ENCODE measurements at regions not wholly inside any gene's neighbourhood (a gene's known extent, or its start where the extent isn't known, plus 50 kb on each side); places are given as distances from the start of the nearest gene placed in this dataset.

DNA sequence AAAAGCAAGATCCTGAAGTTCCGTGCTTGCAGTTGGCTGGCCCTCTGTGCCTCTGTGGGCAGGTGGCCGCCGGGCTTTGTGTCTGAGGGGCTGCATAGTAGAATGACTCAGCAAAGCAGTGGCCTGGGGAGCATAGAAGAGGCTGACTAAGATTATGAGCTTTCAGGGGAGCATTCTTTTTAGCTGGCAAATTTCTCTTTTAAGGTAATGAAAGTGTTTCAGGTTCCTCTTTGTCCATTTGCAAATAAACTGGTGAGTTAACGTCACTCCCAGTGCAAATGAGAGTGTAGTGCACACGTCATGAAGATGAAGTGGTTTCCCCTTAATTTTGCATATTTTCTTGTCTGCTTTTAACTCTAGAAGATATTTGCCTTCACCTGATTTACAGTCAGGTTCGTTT lies 98.6 kb downstream of the BCL2L11 start:
- DNase-seq, result no peak
- Histone ChIP-seq H3K4me3 (ENCODE audit: low read length in 3 of 3) (no peak overlapping the region), H3K9me3 (ENCODE audit: control insufficient read depth in 2 of 3, insufficient read depth in 1 of 3, low read length in 3 of 3) (peaks cover 0 to under 1% (median 0%) of the 10 kb centered on the region in 3 donors), H3K4me1 (ENCODE audit: control insufficient read depth in 2 of 3, insufficient read depth in 2 of 3, low read depth in 1 of 3, low read length in 3 of 3) (no peaks in the 10 kb centered on the region), H3K9ac (ENCODE audit: low read length in 3 of 3) (no peak overlapping the region), H3K27me3 (ENCODE audit: control insufficient read depth, insufficient read depth, low read length) (no peaks in the 10 kb centered on the region), H3K27ac (ENCODE audit: low read depth in 2 of 2, low read length in 2 of 2) (no peak overlapping the region), H3K36me3 (ENCODE audit: control insufficient read depth in 2 of 3, insufficient read depth in 3 of 3, low read length in 3 of 3) (no peaks in the 10 kb centered on the region)
- FAIRE-seq, result no peak
- no peak for TF ChIP-seq CTCF (IDR thresholded peaks at IDR 0.05; ENCODE audit: borderline replicate concordance, extremely low read depth, insufficient read depth)
- intact Hi-C loops (cut with DNase I), result no loop called here

GRCh38 chr2:111219734-111220505 lies 99.2 kb downstream of the BCL2L11 start:
- intact Hi-C loops (cut with DNase I), result no loop called here
- Histone ChIP-seq H3K9ac (ENCODE audit: low read length in 3 of 3) (no peak overlapping the region), H3K4me3 (ENCODE audit: low read length in 3 of 3) (no peak overlapping the region)

DNA sequence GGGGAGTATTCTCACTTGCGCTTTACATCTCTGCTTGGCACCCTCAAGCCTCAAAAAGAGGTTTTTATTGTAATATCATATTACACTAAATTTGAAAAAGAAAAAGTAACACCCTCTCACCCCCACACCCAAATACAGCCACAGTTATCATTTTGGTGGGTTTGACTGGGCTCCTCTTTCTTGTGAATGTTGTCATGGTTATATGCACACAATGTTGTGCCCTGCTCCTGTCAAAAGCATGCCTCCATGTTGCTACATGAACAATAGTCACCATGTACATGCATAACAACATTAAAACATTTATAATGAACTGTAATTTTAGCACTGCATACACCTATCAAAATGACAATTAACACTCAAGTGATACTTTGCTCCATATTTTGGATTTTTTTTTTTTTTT lies 100.2 kb downstream of the BCL2L11 start:
- H3K4me3 ChIP-seq (ENCODE audit: low read length in 3 of 3), result no peak overlapping the region
- H3K27ac ChIP-seq (ENCODE audit: low read depth in 2 of 2, low read length in 2 of 2), result no peak overlapping the region
- no peaks in the 10 kb centered on the region for H3K36me3 ChIP-seq (ENCODE audit: control insufficient read depth in 2 of 3, insufficient read depth in 3 of 3, low read length in 3 of 3)
- DNase-seq, result no peak
- no peak for FAIRE-seq
- H3K9me3 ChIP-seq (ENCODE audit: control insufficient read depth in 2 of 3, insufficient read depth in 1 of 3, low read length in 3 of 3), result no peaks in the 10 kb centered on the region
- intact Hi-C loops (cut with DNase I), result no loop called here
- no peak overlapping the region for H3K9ac ChIP-seq (ENCODE audit: low read length in 3 of 3)
- no peaks in the 10 kb centered on the region for H3K4me1 ChIP-seq (ENCODE audit: control insufficient read depth in 2 of 3, insufficient read depth in 2 of 3, low read depth in 1 of 3, low read length in 3 of 3)
- no peaks in the 10 kb centered on the region for H3K27me3 ChIP-seq (ENCODE audit: control insufficient read depth, insufficient read depth, low read length)
- no peak for TF ChIP-seq CTCF (IDR thresholded peaks at IDR 0.05; ENCODE audit: borderline replicate concordance, extremely low read depth, insufficient read depth)

More at GRCh38 chr2:111219734-111220505, 99.2 kb downstream of the BCL2L11 start:
- Histone ChIP-seq H3K27ac (ENCODE audit: low read depth in 2 of 2, low read length in 2 of 2) (no peak overlapping the region), H3K27me3 (ENCODE audit: control insufficient read depth, insufficient read depth, low read length) (no peaks in the 10 kb centered on the region), H3K4me1 (ENCODE audit: control insufficient read depth in 2 of 3, insufficient read depth in 2 of 3, low read depth in 1 of 3, low read length in 3 of 3) (no peaks in the 10 kb centered on the region), H3K9me3 (ENCODE audit: control insufficient read depth in 2 of 3, insufficient read depth in 1 of 3, low read length in 3 of 3) (no peaks in the 10 kb centered on the region), H3K36me3 (ENCODE audit: control insufficient read depth in 2 of 3, insufficient read depth in 3 of 3, low read length in 3 of 3) (no peaks in the 10 kb centered on the region)
- no peak for DNase-seq
- FAIRE-seq, result no peak
- no peak for TF ChIP-seq CTCF (IDR thresholded peaks at IDR 0.05; ENCODE audit: borderline replicate concordance, extremely low read depth, insufficient read depth)

Measured in kidney (tissue), 13 donors.